Endothelial cell of umbilical vein (primary cell): ENCODE measurements at regions not wholly inside any gene's neighbourhood (a gene's known extent, or its start where the extent isn't known, plus 50 kb on each side); places are given as distances from the start of the nearest gene placed in this dataset.

Experiments used
- BruUV-seq: library from RNA; stranded (reverse); fragments of 400-500 nt; replicated peaks from 2 replicates; lab custom pipeline; 2021; lab: Mats Ljungman, UMichigan
- CTCF ChIA-PET: fragments of 300-600, 350-600 bp; sonication (Branson Sonifier 250); formaldehyde crosslinking; loops from one replicate; lab custom pipeline; 2021; ENCODE audit warnings: antibody characterized with exemption, inconsistent platforms; lab: Charles Lee
- POLR2A ChIA-PET: fragments of 300-600, 350-600 bp; sonication (Branson Sonifier 250); formaldehyde crosslinking; loops from one replicate; lab custom pipeline; 2021; ENCODE audit warnings: antibody characterized with exemption, inconsistent platforms; lab: Charles Lee
- DNase-seq: peaks from one replicate; pipeline ENCODE4 v3.0.0-alpha.2; 2011; ENCODE audit warnings: low read depth, low spot score
- FAIRE-seq: peaks from 2 replicates; lab custom pipeline; 2011; peaks lifted over from hg19 to GRCh38; lab: Jason Lieb, UNC
- H2AFZ ChIP-seq: 2 replicates; pipeline ENCODE4 v1.6.0; 2012; ENCODE audit warnings: low read depth, low read length, control low read depth, inconsistent platforms
- H3K27ac ChIP-seq: 2 replicates; pipeline ENCODE4 v1.5.1; 2011; ENCODE audit warnings: low read depth, mild to moderate bottlenecking, control low read depth, low read length, moderate library complexity; ENCODE audit not compliant: insufficient read depth
- H3K27me3 ChIP-seq, 2 experiments: 2 replicates each; pipeline versions ENCODE4 v1.6.0 to v1.6.1; 2011; ENCODE audit warnings: low read length in 2 of 2, mixed read lengths in 1 of 2; ENCODE audit not compliant: control insufficient read depth in 2 of 2, insufficient read depth in 2 of 2
- H3K36me3 ChIP-seq, 2 experiments: 2 replicates in 1 of 2; 3 replicates in 1 of 2; pipeline ENCODE4 v1.5.1; 2011; ENCODE audit warnings: low read length in 2 of 2, mild to moderate bottlenecking in 1 of 2, moderate library complexity in 1 of 2; ENCODE audit not compliant: control insufficient read depth in 2 of 2, insufficient read depth in 2 of 2; ENCODE audit errors: extremely low read depth in 1 of 2
- H3K4me1 ChIP-seq: 3 replicates; pipeline ENCODE4 v1.5.1; 2011; ENCODE audit warnings: mild to moderate bottlenecking, low read length; ENCODE audit not compliant: control insufficient read depth, insufficient read depth; ENCODE audit errors: extremely low read depth
- H3K4me2 ChIP-seq: 2 replicates; pipeline ENCODE4 v1.6.1; 2011; ENCODE audit warnings: low read length, control low read depth, mixed read lengths; ENCODE audit not compliant: insufficient read depth
- H3K4me3 ChIP-seq, 3 experiments: fragments of 200-600 bp in 1 of 3; sonication (generic), shearing (Covaris generic) in 1 of 3; replicated peaks in 1 of 3; 2 replicates each; pipeline ENCODE4 v1.5.1; 2011 to 2016; ENCODE audit warnings: control low read depth in 3 of 3, low read length in 3 of 3, mild to moderate bottlenecking in 2 of 3, inconsistent platforms in 1 of 3, low read depth in 1 of 3, moderate library complexity in 1 of 3; ENCODE audit not compliant: insufficient read depth in 1 of 3
- H3K79me2 ChIP-seq: 2 replicates; pipeline ENCODE4 v1.6.0; 2012; ENCODE audit warnings: low read length, inconsistent platforms; ENCODE audit not compliant: control insufficient read depth, insufficient read depth
- H3K9ac ChIP-seq: replicated peaks from 2 replicates; pipeline ENCODE3; 2011; ENCODE audit warnings: low read length, control low read depth; ENCODE audit not compliant: insufficient read depth; ENCODE audit errors: extremely low read depth
- H3K9me1 ChIP-seq: replicated peaks from 3 replicates; pipeline ENCODE4 v1.6.0; 2011; ENCODE audit warnings: mild to moderate bottlenecking, low read length; ENCODE audit not compliant: control insufficient read depth, insufficient read depth; ENCODE audit errors: extremely low read depth
- H3K9me3 ChIP-seq: replicated peaks from 2 replicates; pipeline ENCODE4 v1.5.1; 2012; ENCODE audit warnings: low read length, inconsistent platforms; ENCODE audit not compliant: control insufficient read depth, insufficient read depth
- H4K20me1 ChIP-seq: replicated peaks from 2 replicates; pipeline ENCODE3; 2011; ENCODE audit warnings: mild to moderate bottlenecking, low read length; ENCODE audit not compliant: control insufficient read depth, insufficient read depth; ENCODE audit errors: extremely low read depth
- CTCF ChIP-seq, 2 donors: IDR thresholded peaks; 1 replicate in 1 of 2; 2 replicates in 1 of 2; pipeline ENCODE4 v1.5.1; 2011; ENCODE audit warnings: low read length in 2 of 2, mild to moderate bottlenecking in 2 of 2, moderate library complexity in 2 of 2, control low read depth in 1 of 2, inconsistent platforms in 1 of 2, low read depth in 1 of 2; ENCODE audit not compliant: insufficient read depth in 1 of 2; ENCODE audit errors: extremely low read depth in 1 of 2
- EZH2 ChIP-seq: IDR thresholded peaks from 2 replicates; pipeline ENCODE4 v1.6.1; 2012; ENCODE audit warnings: borderline replicate concordance, low read depth, mild to moderate bottlenecking, moderate library complexity, low read length, inconsistent platforms; ENCODE audit not compliant: severe bottlenecking
- FOS ChIP-seq: IDR thresholded peaks from 2 replicates; pipeline ENCODE4 v1.6.1; 2011; ENCODE audit warnings: mild to moderate bottlenecking, low read length, moderate library complexity, borderline replicate concordance; ENCODE audit not compliant: insufficient read depth
- GATA2 ChIP-seq: IDR thresholded peaks from 2 replicates; pipeline ENCODE4 v1.7.0; 2011; ENCODE audit warnings: low read depth, mild to moderate bottlenecking, moderate library complexity, mixed read lengths, low read length; ENCODE audit not compliant: insufficient read length, insufficient read depth
- JUN ChIP-seq: IDR thresholded peaks from 2 replicates; pipeline ENCODE4 v1.6.1; 2011; ENCODE audit warnings: borderline replicate concordance, low read depth; ENCODE audit not compliant: insufficient read length, insufficient read depth
- MAX ChIP-seq: IDR thresholded peaks from 2 replicates; pipeline ENCODE4 v1.6.1; 2011; ENCODE audit not compliant: insufficient read depth, insufficient read length
- MYC ChIP-seq: IDR thresholded peaks from one replicate; pipeline ENCODE4 v1.6.1; 2011; ENCODE audit warnings: mild to moderate bottlenecking, low read depth, low read length
- POLR2A ChIP-seq: IDR thresholded peaks from 2 replicates; pipeline ENCODE4 v1.6.1; 2012; ENCODE audit warnings: low read depth, mild to moderate bottlenecking, control low read depth, low read length
- POLR2AphosphoS5 ChIP-seq: IDR thresholded peaks from 2 replicates; pipeline ENCODE4 v1.6.1; 2012; ENCODE audit warnings: low read depth, mild to moderate bottlenecking, control low read depth, low read length, moderate library complexity; ENCODE audit not compliant: insufficient read depth
- dilution Hi-C: fragments of 300-500 bp; cut with MboI; formaldehyde crosslinking; loops from one replicate; pipeline ENCODE4 v1.15.0; 2019; ENCODE audit warnings: low sequenced_read_pairs; ENCODE audit not compliant: extremely low pct_ligation_motif_present
- intact Hi-C: fragments of 100-400 bp; cut with micrococcal nuclease; formaldehyde crosslinking; loops from one replicate; pipeline ENCODE4 v1.10.0; 2022

DNA sequence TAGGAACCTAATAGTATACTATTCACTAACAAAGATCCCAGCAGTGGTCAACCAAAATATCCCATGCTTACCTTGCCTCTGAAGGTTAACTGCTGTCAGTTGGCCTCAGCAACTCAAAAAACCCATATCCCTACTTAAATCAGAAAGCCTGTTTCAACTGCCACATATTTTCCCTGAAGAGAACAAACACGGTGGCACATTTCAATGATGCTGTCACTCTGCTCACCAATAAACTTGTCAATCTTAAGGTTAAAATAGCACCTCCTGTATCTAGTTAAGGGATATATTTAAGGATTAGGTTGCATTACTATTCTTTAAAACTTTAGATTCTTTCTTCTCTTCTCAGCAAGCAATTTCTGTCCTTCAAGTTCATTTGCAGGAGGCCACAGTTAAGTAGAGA, 986.9 kb downstream of the CDH18 start:
- Histone ChIP-seq H3K27ac (no peak overlapping the region), H2AFZ (no peak overlapping the region), H3K36me3 (no peaks in the 10 kb centered on the region), H3K9me3 (no peaks in the 10 kb centered on the region), H3K4me2 (no peak overlapping the region), H3K27me3 (no peaks in the 10 kb centered on the region), H3K9me1 (no peaks in the 10 kb centered on the region), H3K9ac (no peak overlapping the region), H4K20me1 (no peaks in the 10 kb centered on the region), H3K79me2 (no peaks in the 10 kb centered on the region), H3K4me1 (no peaks in the 10 kb centered on the region), H3K4me3 (no peak overlapping the region)
- intact Hi-C loops: no loop called here
- no peak for TF ChIP-seq POLR2A
- no peak for TF ChIP-seq CTCF (IDR thresholded peaks at IDR 0.05; ENCODE audit: extremely low read depth in 1 of 2, insufficient read depth in 1 of 2, low read depth in 1 of 2, low read length in 2 of 2)
- TF ChIP-seq GATA2: no peak
- no peak for TF ChIP-seq FOS
- TF ChIP-seq EZH2: no peak
- no peak for TF ChIP-seq POLR2AphosphoS5
- no peak for TF ChIP-seq MAX
- no peak for TF ChIP-seq JUN
- no peak for TF ChIP-seq MYC
- POLR2A ChIA-PET: no interaction called here
- DNase-seq: no peak
- no peak for FAIRE-seq
- BruUV-seq: no TSS peak
- CTCF ChIA-PET: no interaction called here
- dilution Hi-C loops: no loop called here
